ENCODE measurements at regions not wholly inside any gene's neighbourhood (a gene's known extent, or its start where the extent isn't known, plus 50 kb on each side); places are given as distances from the start of the nearest gene placed in this dataset.

- TF ChIP-seq CTCF (IDR thresholded peaks at IDR 0.05) (no peak), MXD4 (CRISPR knock-in tag; IDR thresholded peaks at IDR 0.05; ENCODE audit: borderline replicate concordance) (no peak), ZNF138 (CRISPR knock-in tag; conservative IDR thresholded peaks at IDR 0.05) (no peak), FOXK1 (CRISPR knock-in tag; IDR thresholded peaks at IDR 0.05) (no peak), ZNF396 (CRISPR knock-in tag; IDR thresholded peaks at IDR 0.05; ENCODE audit: borderline replicate concordance) (no peak), PRDM15 (CRISPR knock-in tag; IDR thresholded peaks at IDR 0.05) (no peak), TEAD1 (CRISPR knock-in tag; IDR thresholded peaks at IDR 0.05) (no peak)
Measured at GRCh38 chr9:110133608-110134210, 74.2 kb downstream of the C9orf152 start.

Data from WTC11 (cell line).